ENCODE measurements at regions not wholly inside any gene's neighbourhood (a gene's known extent, or its start where the extent isn't known, plus 50 kb on each side); places are given as distances from the start of the nearest gene placed in this dataset.

- DNase-seq (ENCODE audit: extremely low spot score): no peak
- ChIA-PET CTCF (interaction anchor here (0.7 kb wide), 1 partner anchor 26 kb away, joined by 3 read pairs; no protein-coding TSS in a partner anchor), POLR2A (no interaction called here)
- TF ChIP-seq LEF1 (IDR thresholded peaks at IDR 0.05; ENCODE audit: borderline replicate concordance): no peak
- TF ChIP-seq FOXK2 (IDR thresholded peaks at IDR 0.05): no peak
- TF ChIP-seq FOXA1 (IDR thresholded peaks at IDR 0.05): no peak
- no peak for TF ChIP-seq ELF4 (IDR thresholded peaks at IDR 0.05)
- TF ChIP-seq ARNT (IDR thresholded peaks at IDR 0.05): no peak
- no peak for TF ChIP-seq SUZ12 (IDR thresholded peaks at IDR 0.05)
- no peak for TF ChIP-seq SP1 (IDR thresholded peaks at IDR 0.05)
- no peak for TF ChIP-seq BHLHE40 (IDR thresholded peaks at IDR 0.05; ENCODE audit: borderline replicate concordance)
- TF ChIP-seq L3MBTL2 (conservative IDR thresholded peaks at IDR 0.05): no peak
- no peak for TF ChIP-seq ZNF384 (IDR thresholded peaks at IDR 0.05)
- no peak for TF ChIP-seq NFRKB (IDR thresholded peaks at IDR 0.05)
These were observed 520.1 kb downstream of the NTRK3 start for GRCh38 chr15:87736401-87736800.

- DNase-seq (ENCODE audit: extremely low spot score): no peak
- POLR2A ChIA-PET: no interaction called here
- no peak for TF ChIP-seq ARNT (IDR thresholded peaks at IDR 0.05)
- TF ChIP-seq HDGF (IDR thresholded peaks at IDR 0.05; ENCODE audit: borderline replicate concordance): no peak
- no peak for TF ChIP-seq FOXK2 (IDR thresholded peaks at IDR 0.05)
- no peak for TF ChIP-seq ZNF384 (IDR thresholded peaks at IDR 0.05)
- TF ChIP-seq BHLHE40 (IDR thresholded peaks at IDR 0.05; ENCODE audit: borderline replicate concordance): no peak
- no peak for TF ChIP-seq PKNOX1 (IDR thresholded peaks at IDR 0.05)
- no peak for TF ChIP-seq SP1 (IDR thresholded peaks at IDR 0.05)
- TF ChIP-seq ELF4 (IDR thresholded peaks at IDR 0.05): no peak
- TF ChIP-seq FOXA1 (IDR thresholded peaks at IDR 0.05): no peak
- no peak for TF ChIP-seq L3MBTL2 (conservative IDR thresholded peaks at IDR 0.05)
- no peak for TF ChIP-seq CTBP1 (IDR thresholded peaks at IDR 0.05; ENCODE audit: borderline replicate concordance)
- CTCF ChIA-PET: no interaction called here
These were observed 521.0 kb downstream of the NTRK3 start for GRCh38 chr15:87735522-87735921.

GRCh38 chr15:87734571-87735373 is 521.8 kb downstream of the NTRK3 start:
- CTCF ChIA-PET: no interaction called here
- POLR2A ChIA-PET: no interaction called here
- DNase-seq (ENCODE audit: extremely low spot score): no peak
- no peak for TF ChIP-seq HDGF (IDR thresholded peaks at IDR 0.05; ENCODE audit: borderline replicate concordance)
- no peak for TF ChIP-seq TARDBP (IDR thresholded peaks at IDR 0.05)
- TF ChIP-seq BHLHE40 (IDR thresholded peaks at IDR 0.05; ENCODE audit: borderline replicate concordance): no peak
- no peak for TF ChIP-seq PKNOX1 (IDR thresholded peaks at IDR 0.05)
- TF ChIP-seq SP1 (IDR thresholded peaks at IDR 0.05): no peak
- TF ChIP-seq SUZ12 (IDR thresholded peaks at IDR 0.05): no peak
- TF ChIP-seq L3MBTL2 (conservative IDR thresholded peaks at IDR 0.05): no peak
- no peak for TF ChIP-seq CTBP1 (IDR thresholded peaks at IDR 0.05; ENCODE audit: borderline replicate concordance)
- no peak for TF ChIP-seq ZNF384 (IDR thresholded peaks at IDR 0.05)
- TF ChIP-seq FOXK2 (IDR thresholded peaks at IDR 0.05): no peak
- TF ChIP-seq FOXA1 (IDR thresholded peaks at IDR 0.05): no peak
- no peak for TF ChIP-seq ELF4 (IDR thresholded peaks at IDR 0.05)
- no peak for TF ChIP-seq LEF1 (IDR thresholded peaks at IDR 0.05; ENCODE audit: borderline replicate concordance)
- TF ChIP-seq ARNT (IDR thresholded peaks at IDR 0.05): no peak
- TF ChIP-seq NFRKB (IDR thresholded peaks at IDR 0.05): no peak
- no peak for TF ChIP-seq FOXM1 (IDR thresholded peaks at IDR 0.05; ENCODE audit: borderline replicate concordance)

GRCh38 chr15:87733977-87734376 is 522.6 kb downstream of the NTRK3 start:
- TF ChIP-seq FOXK2 (IDR thresholded peaks at IDR 0.05) (no peak), HDGF (IDR thresholded peaks at IDR 0.05; ENCODE audit: borderline replicate concordance) (no peak), SUZ12 (IDR thresholded peaks at IDR 0.05) (no peak), L3MBTL2 (conservative IDR thresholded peaks at IDR 0.05) (no peak), FOXM1 (IDR thresholded peaks at IDR 0.05; ENCODE audit: borderline replicate concordance) (no peak), CTBP1 (IDR thresholded peaks at IDR 0.05; ENCODE audit: borderline replicate concordance) (no peak), ELF4 (IDR thresholded peaks at IDR 0.05) (no peak), LEF1 (IDR thresholded peaks at IDR 0.05; ENCODE audit: borderline replicate concordance) (no peak)
- ChIA-PET POLR2A (no interaction called here), CTCF (no interaction called here)
- DNase-seq (ENCODE audit: extremely low spot score): no peak

GRCh38 chr15:87733541-87733941 is 523.0 kb downstream of the NTRK3 start:
- ChIA-PET CTCF (no interaction called here), POLR2A (no interaction called here)
- no peak for TF ChIP-seq FOXM1 (IDR thresholded peaks at IDR 0.05; ENCODE audit: borderline replicate concordance)
- no peak for TF ChIP-seq SP1 (IDR thresholded peaks at IDR 0.05)
- no peak for TF ChIP-seq ARNT (IDR thresholded peaks at IDR 0.05)
- TF ChIP-seq ELF4 (IDR thresholded peaks at IDR 0.05): no peak
- TF ChIP-seq ZNF384 (IDR thresholded peaks at IDR 0.05): no peak
- TF ChIP-seq L3MBTL2 (conservative IDR thresholded peaks at IDR 0.05): no peak
- no peak for TF ChIP-seq CTBP1 (IDR thresholded peaks at IDR 0.05; ENCODE audit: borderline replicate concordance)
- no peak for TF ChIP-seq LEF1 (IDR thresholded peaks at IDR 0.05; ENCODE audit: borderline replicate concordance)
- no peak for TF ChIP-seq PKNOX1 (IDR thresholded peaks at IDR 0.05)
- TF ChIP-seq BHLHE40 (IDR thresholded peaks at IDR 0.05; ENCODE audit: borderline replicate concordance): no peak
- TF ChIP-seq NFRKB (IDR thresholded peaks at IDR 0.05): no peak
- TF ChIP-seq FOXA1 (IDR thresholded peaks at IDR 0.05): no peak
- no peak for TF ChIP-seq TARDBP (IDR thresholded peaks at IDR 0.05)
- no peak for DNase-seq (ENCODE audit: extremely low spot score)

GRCh38 chr15:87732976-87733375 is 523.6 kb downstream of the NTRK3 start:
- CTCF ChIA-PET: no interaction called here
- no peak for TF ChIP-seq CTBP1 (IDR thresholded peaks at IDR 0.05; ENCODE audit: borderline replicate concordance)
- TF ChIP-seq SP1 (IDR thresholded peaks at IDR 0.05): no peak
- TF ChIP-seq ZNF384 (IDR thresholded peaks at IDR 0.05): no peak
- no peak for TF ChIP-seq FOXK2 (IDR thresholded peaks at IDR 0.05)
- TF ChIP-seq TARDBP (IDR thresholded peaks at IDR 0.05): no peak
- TF ChIP-seq ARNT (IDR thresholded peaks at IDR 0.05): no peak
- TF ChIP-seq FOXA1 (IDR thresholded peaks at IDR 0.05): no peak
- TF ChIP-seq SUZ12 (IDR thresholded peaks at IDR 0.05): no peak
- no peak for TF ChIP-seq BHLHE40 (IDR thresholded peaks at IDR 0.05; ENCODE audit: borderline replicate concordance)
- no peak for TF ChIP-seq HDGF (IDR thresholded peaks at IDR 0.05; ENCODE audit: borderline replicate concordance)
- no peak for TF ChIP-seq L3MBTL2 (conservative IDR thresholded peaks at IDR 0.05)
- TF ChIP-seq NFRKB (IDR thresholded peaks at IDR 0.05): no peak
- TF ChIP-seq LEF1 (IDR thresholded peaks at IDR 0.05; ENCODE audit: borderline replicate concordance): no peak
- no peak for TF ChIP-seq ELF4 (IDR thresholded peaks at IDR 0.05)
- POLR2A ChIA-PET: no interaction called here
- DNase-seq (ENCODE audit: extremely low spot score): no peak
